Heart left ventricle (tissue), 16 donors: ENCODE measurements at regions not wholly inside any gene's neighbourhood (a gene's known extent, or its start where the extent isn't known, plus 50 kb on each side); places are given as distances from the start of the nearest gene placed in this dataset.
"Not testable (repeated sequence)": the region's sequence is repeated elsewhere in the genome, so short reads cannot be mapped to it uniquely, and the experiment has no call there.

Experiments used
- ATAC-seq, 4 donors: fragments of 200-7000 bp; cut with Tn5 transposase; one replicate each; pipeline ENCODE4 v1.9.1; 2020 to 2022; ENCODE audit warnings: moderate library complexity in 4 of 4, mild to moderate bottlenecking in 3 of 4, moderate number of reproducible peaks in 1 of 4
- DNase-seq, 5 donors: peaks; one replicate each; pipeline ENCODE4 v3.0.0-alpha.2; 2020
- H3K27ac ChIP-seq, 12 donors: fragments of 200-600 bp; sonication (generic) in 4 of 12; one replicate each; pipeline versions ENCODE4 v1.5.0 to v1.8.0; 2016 to 2022; ENCODE audit warnings: mild to moderate bottlenecking in 2 of 12
- H3K27me3 ChIP-seq, 9 donors: fragments of 200-600 bp; sonication (generic) in 2 of 9; one replicate each; pipeline versions ENCODE4 v1.5.1 to v1.8.0; 2016 to 2022; ENCODE audit warnings: mild to moderate bottlenecking in 3 of 9
- H3K36me3 ChIP-seq, 9 donors: fragments of 200-600 bp; sonication (generic) in 2 of 9; one replicate each; pipeline versions ENCODE4 v1.5.0 to v1.8.0; 2018 to 2022; ENCODE audit warnings: mild to moderate bottlenecking in 2 of 9
- H3K4me1 ChIP-seq, 12 donors: fragments of 200-600 bp; sonication (generic) in 4 of 12; one replicate each; pipeline versions ENCODE4 v1.5.0 to v1.8.0; 2016 to 2022; ENCODE audit warnings: mild to moderate bottlenecking in 3 of 12
- H3K4me3 ChIP-seq, 12 donors: fragments of 200-600 bp; sonication (generic) in 4 of 12; one replicate each; pipeline versions ENCODE4 v1.5.0 to v1.8.0; 2017 to 2022; ENCODE audit warnings: mild to moderate bottlenecking in 9 of 12, moderate library complexity in 4 of 12
- H3K9me3 ChIP-seq, 12 donors: fragments of 200-600 bp; sonication (generic) in 4 of 12; one replicate each; pipeline versions ENCODE4 v1.5.0 to v1.8.0; 2016 to 2022; ENCODE audit warnings: mild to moderate bottlenecking in 1 of 12
- POLR2A ChIP-seq, 2 donors: fragments of 450-650 bp; IDR thresholded peaks; one replicate each; pipeline ENCODE4 v1.6.1; 2017; ENCODE audit warnings: antibody characterized with exemption in 2 of 2, mild to moderate bottlenecking in 2 of 2, moderate library complexity in 2 of 2
- WGBS, 4 donors: extraction: QIAGEN DNeasy Blood & Tissue Kit in 2 of 4; methylation state at CpG; one replicate each; pipeline versions ENCODE4 v1.1.5 to v1.1.7; 2013 to 2018; 5-methylcytosine and 5-hydroxymethylcytosine counted together
- intact Hi-C, 10 donors: fragments of 100-400 bp; cut with DNase I; formaldehyde crosslinking; loops; one replicate each; pipeline versions ENCODE4 v1.11.1 to v1.14.2; 2022
- TF ChIP-seq, protein P1 (sequence below), 12 donors: fragments of 200-600 bp; sonication (generic) in 4 of 12; IDR thresholded peaks; one replicate each; pipeline versions ENCODE4 v1.5.0 to v1.8.0; 2018 to 2022; ENCODE audit warnings: antibody characterized with exemption in 12 of 12, mild to moderate bottlenecking in 5 of 12
- donor health status: ischemic (EF 13 %, LVEDD 7.1; RV severe dilation, severe dysfunction).
- donor health status: healthy with polysubstance abuse.
- donor health status: DM: no; HTN: yes; CAD: no.
- donor health status: DM: no; HTN: no; CAD: no.
- donor health status: ischemic (EF 25% LVEDD 6.9; RV normal size, moderate dysfunction).
- donor health status: ischemic (EF 25% LVEDD 5.7; RV mildly dilated, moderate dysfunction).
- donor health status: healthy.
- donor health status: DM: yes; HTN: yes; CAD: no.
- donor health status: ischemic (EF 35%, LVEDD 5.7; RV mildly dilated, moderate dysfunction).
- donor health status: nonischemic (EF 11% LVEDD 7.7; RV severe dilation, severe dysfunction).
- donor health status: DM: yes; HTN: yes; CAD: no.
- donor health status: PGD.
- donor health status: ischemic (EF 29% LVEDD 5.4; RV normal size, mild dysfunction).
- donor health status: nonischemic (EF 23%, LVEDD 6.1; RV moderate dilation, normal function).

DNA sequence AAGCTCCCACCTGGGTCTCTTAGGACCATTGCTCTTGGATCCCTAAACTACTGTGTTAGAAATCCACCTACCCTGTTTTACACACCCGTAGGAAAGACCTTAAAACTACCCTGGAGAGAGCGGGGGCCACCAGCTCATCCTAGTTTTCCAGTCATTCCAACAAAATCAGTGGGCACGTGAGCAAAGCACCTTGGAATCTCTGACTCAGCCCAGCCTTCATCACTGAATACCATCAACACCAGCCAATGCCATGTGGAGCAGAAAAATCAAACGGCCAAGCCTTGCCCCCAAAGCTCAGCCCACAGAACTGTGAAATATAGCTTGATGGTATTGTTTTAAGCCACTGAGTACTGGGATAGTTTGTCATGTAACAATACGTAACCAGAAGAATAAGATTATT, 449.7 kb upstream of the CHAC2 start:
- Histone ChIP-seq H3K27ac (no peak overlapping the region), H3K36me3 (no peaks in the 10 kb centered on the region), H3K4me1 (no peaks in the 10 kb centered on the region), H3K27me3 (no peaks in the 10 kb centered on the region), H3K9me3 (no peaks in the 10 kb centered on the region), H3K4me3 (no peak overlapping the region)
- TF ChIP-seq, protein P1, sequence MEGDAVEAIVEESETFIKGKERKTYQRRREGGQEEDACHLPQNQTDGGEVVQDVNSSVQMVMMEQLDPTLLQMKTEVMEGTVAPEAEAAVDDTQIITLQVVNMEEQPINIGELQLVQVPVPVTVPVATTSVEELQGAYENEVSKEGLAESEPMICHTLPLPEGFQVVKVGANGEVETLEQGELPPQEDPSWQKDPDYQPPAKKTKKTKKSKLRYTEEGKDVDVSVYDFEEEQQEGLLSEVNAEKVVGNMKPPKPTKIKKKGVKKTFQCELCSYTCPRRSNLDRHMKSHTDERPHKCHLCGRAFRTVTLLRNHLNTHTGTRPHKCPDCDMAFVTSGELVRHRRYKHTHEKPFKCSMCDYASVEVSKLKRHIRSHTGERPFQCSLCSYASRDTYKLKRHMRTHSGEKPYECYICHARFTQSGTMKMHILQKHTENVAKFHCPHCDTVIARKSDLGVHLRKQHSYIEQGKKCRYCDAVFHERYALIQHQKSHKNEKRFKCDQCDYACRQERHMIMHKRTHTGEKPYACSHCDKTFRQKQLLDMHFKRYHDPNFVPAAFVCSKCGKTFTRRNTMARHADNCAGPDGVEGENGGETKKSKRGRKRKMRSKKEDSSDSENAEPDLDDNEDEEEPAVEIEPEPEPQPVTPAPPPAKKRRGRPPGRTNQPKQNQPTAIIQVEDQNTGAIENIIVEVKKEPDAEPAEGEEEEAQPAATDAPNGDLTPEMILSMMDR (IDR thresholded peaks at IDR 0.05), result no peak
- TF ChIP-seq POLR2A (IDR thresholded peaks at IDR 0.05), result no peak
- no peak for DNase-seq
- intact Hi-C loops, result no loop called here
- 73 to 82% (median 78%) methylated on average over 5 of the region's 5 CpGs for WGBS, 4 donors
- no peak for ATAC-seq

DNA sequence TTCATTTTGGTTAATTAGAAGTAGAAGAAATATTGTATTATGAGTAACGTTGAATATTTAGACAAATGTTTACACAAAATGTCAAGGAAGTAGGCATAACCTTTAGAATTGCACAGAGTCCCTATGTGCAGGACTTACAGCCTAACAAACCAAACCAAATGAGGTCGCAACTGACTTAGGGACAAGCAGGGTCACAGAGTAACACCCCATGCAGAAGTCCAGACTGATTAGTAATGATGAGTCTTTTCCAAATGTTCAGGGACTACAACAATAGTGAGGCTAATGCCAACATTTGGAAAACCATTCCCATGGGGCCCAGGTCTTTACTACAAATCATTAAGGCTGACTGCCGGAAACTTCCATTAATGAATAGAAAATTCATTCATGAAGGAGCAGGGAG, 452.5 kb upstream of the CHAC2 start:
- DNase-seq, result no peak
- Histone ChIP-seq H3K4me1 (peaks cover 0 to 6% (median 0%) of the 10 kb centered on the region in 12 donors), H3K27me3 (no peaks in the 10 kb centered on the region), H3K27ac (no peak overlapping the region), H3K9me3 (no peaks in the 10 kb centered on the region), H3K4me3 (no peak overlapping the region), H3K36me3 (no peaks in the 10 kb centered on the region)
- intact Hi-C loops, result no loop called here
- TF ChIP-seq, protein P1 (IDR thresholded peaks at IDR 0.05), result no peak
- no peak for TF ChIP-seq POLR2A (IDR thresholded peaks at IDR 0.05)
- ATAC-seq, result no peak
- 60 to 68% (median 63%) methylated on average over 3 of the region's 3 CpGs for WGBS, 4 donors

DNA sequence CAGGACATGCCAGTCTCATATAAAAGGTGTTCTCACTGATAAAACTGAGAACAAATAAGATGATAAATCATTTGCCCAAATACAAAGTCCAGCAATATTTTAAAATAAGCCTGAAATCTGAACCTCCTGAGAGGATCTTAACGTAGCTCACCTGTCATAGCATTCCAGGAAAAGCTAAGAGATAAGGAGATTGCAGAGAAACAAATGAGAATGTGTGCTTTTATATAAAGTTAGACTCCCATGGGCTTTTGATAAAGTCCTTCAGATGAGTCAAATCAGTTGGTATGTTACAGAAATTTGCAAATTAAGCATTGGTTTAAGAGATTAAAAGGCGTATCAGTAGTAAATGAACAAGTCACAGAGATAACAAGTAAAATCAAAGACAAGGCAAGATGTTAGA, 452.9 kb upstream of the CHAC2 start:
- TF ChIP-seq, protein P1 (IDR thresholded peaks at IDR 0.05), result no peak
- TF ChIP-seq POLR2A (IDR thresholded peaks at IDR 0.05), result no peak
- intact Hi-C loops, result no loop called here
- no peak for DNase-seq
- 58 to 76% (median 62%) methylated on average over 2 of the region's 2 CpGs for WGBS, 4 donors
- no peaks in the 10 kb centered on the region for H3K27me3 ChIP-seq
- no peaks in the 10 kb centered on the region for H3K9me3 ChIP-seq
- no peak for ATAC-seq
- no peaks in the 10 kb centered on the region for H3K36me3 ChIP-seq
- peaks cover 0 to 6% (median 0%) of the 10 kb centered on the region in 12 donors for H3K4me1 ChIP-seq
- H3K4me3 ChIP-seq, result no peak overlapping the region
- no peak overlapping the region for H3K27ac ChIP-seq

DNA sequence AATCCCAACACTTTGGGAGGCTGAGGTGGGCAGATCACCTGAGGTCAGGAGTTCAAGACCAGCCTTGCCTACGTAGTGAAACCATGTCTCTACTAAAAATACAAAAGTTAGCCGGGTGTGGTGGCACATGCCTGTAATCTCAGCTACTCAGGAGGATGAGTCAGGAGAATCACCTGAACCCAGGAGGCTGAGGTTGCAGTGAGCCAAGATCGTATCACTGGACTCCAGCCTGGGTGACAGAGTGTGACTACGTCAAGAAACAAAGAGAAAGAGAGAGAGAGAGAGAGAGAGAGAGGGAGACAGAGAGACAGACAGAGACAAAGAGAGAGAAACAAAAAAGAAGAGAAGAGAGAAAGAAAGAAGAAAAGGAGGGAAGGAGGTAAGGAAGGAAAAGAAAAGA, 454.0 kb upstream of the CHAC2 start:
- H3K9me3 ChIP-seq, H3K36me3 ChIP-seq, intact Hi-C loops, H3K4me3 ChIP-seq, H3K27ac ChIP-seq, H3K4me1 ChIP-seq, DNase-seq, ATAC-seq, H3K27me3 ChIP-seq: not testable (repeated sequence)
- WGBS, 4 donors, result 83 to 93% (median 92%) methylated on average over 4 of the region's 4 CpGs

DNA sequence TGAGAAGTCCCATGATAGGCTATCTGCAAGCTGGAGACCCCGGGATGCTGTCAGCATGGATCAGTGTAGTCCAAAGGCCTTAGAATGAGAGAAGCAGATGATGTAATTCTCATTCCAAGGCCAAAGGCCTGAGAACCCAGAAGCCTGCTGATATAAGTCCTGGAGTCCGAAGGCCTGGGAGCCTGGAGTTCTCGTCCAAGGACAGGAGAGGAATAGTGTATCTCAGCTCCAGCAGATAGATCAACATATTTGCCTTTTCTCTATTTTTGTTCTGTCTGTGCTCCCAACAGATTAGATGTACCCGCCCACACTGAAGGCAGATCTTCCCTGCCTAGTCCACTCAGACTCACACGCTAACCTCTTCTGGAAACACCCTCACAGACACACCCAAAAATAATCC, 454.9 kb upstream of the CHAC2 start:
- Histone ChIP-seq H3K36me3 (no peaks in the 10 kb centered on the region), H3K9me3 (no peaks in the 10 kb centered on the region), H3K4me1 (peaks cover 0 to 6% (median 0%) of the 10 kb centered on the region in 12 donors), H3K4me3 (no peak overlapping the region), H3K27ac (peak overlapping the region in 4 of 12 donors; percentile 3 to 31 (median 21)), H3K27me3 (no peaks in the 10 kb centered on the region)
- ATAC-seq (peak in 3 of 4 donors; percentile 62 to 88 (median 70)), DNase-seq (peak in 2 of 5 donors; percentile 6 to 31)
- intact Hi-C loops, result no loop called here
- TF ChIP-seq POLR2A (IDR thresholded peaks at IDR 0.05), result no peak
- TF ChIP-seq, protein P1 (IDR thresholded peaks at IDR 0.05), result no peak
- 65 to 76% (median 69%) methylated on average over 5 of the region's 5 CpGs for WGBS, 4 donors
